ENCODE measurements at regions not wholly inside any gene's neighbourhood (a gene's known extent, or its start where the extent isn't known, plus 50 kb on each side); places are given as distances from the start of the nearest gene placed in this dataset.

DNA sequence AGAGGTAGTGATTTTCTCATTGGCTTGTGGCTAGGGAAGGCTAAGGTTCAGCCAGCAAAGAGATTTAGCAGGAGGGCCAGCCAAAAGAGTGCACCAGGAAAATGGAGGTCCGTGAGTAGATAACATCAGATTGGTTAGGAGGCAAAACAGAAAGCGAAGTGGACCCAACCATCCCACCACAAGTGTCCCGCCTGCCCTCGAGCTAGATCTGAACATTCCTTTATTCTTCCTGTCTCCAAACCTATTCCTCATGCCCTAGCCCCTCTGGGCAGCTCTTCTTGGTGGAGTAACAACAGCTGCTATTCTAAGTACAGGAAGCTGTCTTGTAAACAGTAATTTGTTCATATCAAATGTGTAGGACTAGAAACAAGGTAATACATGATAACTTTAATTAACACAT is 85.7 kb upstream of the BET1 start:
- no peak for DNase-seq (ENCODE audit: low spot score in 2 of 2)
- Mint-ChIP-seq H3K4me1 (peaks cover 5% of the 10 kb centered on the region), H3K9me3 (no peaks in the 10 kb centered on the region), H3K36me3 (no peaks in the 10 kb centered on the region), H3K4me3 (no peak overlapping the region), H3K27ac (no peak overlapping the region)
- ATAC-seq, result no peak

DNA sequence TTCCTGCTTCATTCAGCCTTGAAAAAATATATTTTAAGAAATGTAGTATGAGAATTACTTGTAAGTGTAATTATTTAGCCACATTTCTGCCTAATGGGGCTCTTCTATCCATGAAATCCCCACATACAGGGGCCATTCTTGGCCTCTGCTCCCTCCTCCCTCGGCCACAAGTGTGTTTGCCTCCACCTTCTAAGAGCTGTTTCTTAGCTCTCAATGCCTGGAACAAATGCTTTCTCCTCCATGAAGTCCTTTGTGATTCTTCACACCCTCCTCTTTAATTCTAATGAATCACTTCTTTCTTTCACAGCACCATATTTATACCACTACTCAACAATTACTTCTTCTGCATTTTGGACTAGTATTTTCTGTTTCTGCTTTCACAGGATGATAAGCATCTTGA is 88.8 kb upstream of the BET1 start:
- no peak overlapping the region for H3K4me3 Mint-ChIP-seq
- no peaks in the 10 kb centered on the region for H3K36me3 Mint-ChIP-seq
- no peak for DNase-seq (ENCODE audit: low spot score in 2 of 2)
- no peaks in the 10 kb centered on the region for H3K9me3 Mint-ChIP-seq
- ATAC-seq, result no peak
- H3K27ac Mint-ChIP-seq, result no peak overlapping the region
- H3K4me1 Mint-ChIP-seq, result no peaks in the 10 kb centered on the region

- Mint-ChIP-seq H3K4me1 (no peaks in the 10 kb centered on the region), H3K36me3 (no peaks in the 10 kb centered on the region), H3K9me3 (no peaks in the 10 kb centered on the region), H3K27ac (no peak overlapping the region), H3K4me3 (no peak overlapping the region)
- ATAC-seq (no peak), DNase-seq (ENCODE audit: low spot score in 2 of 2) (no peak)
Measured at GRCh38 chr7:94094298-94094697, 90.1 kb upstream of the BET1 start.

DNA sequence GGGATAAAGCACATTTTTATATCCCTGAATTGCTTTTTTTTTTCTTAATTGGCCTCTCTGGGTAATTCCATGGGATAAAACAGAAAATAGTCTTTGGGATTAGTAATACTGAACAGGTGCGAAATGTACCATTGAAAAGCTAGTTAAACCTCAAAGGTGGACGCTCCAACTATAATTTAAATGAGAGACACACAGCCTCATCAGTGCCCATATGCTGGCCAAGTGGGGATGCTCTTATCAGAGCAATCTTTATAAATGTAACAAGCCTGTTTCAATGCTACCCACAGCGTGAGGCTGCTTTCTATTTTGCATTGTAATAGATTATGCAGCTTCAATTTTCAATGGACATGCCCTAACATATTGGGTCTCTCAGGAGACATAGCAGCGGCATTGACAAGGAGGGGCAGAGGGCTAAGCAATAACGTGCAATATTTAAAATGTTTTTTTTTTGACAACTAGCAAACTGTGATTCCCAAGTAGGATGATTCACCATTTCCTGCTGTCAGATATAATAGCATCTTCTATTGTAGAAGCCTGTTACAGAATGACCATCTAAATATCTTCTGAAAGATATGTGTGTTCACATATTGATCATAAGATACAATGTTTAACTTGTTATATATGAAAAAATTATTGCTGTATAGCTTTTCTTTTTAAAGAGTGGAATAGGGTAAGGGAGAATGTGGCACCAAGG is 91.3 kb upstream of the BET1 start:
- ATAC-seq (no peak), DNase-seq (ENCODE audit: low spot score in 2 of 2) (no peak)
- Mint-ChIP-seq H3K36me3 (no peaks in the 10 kb centered on the region), H3K27ac (no peak overlapping the region), H3K4me1 (no peaks in the 10 kb centered on the region), H3K4me3 (no peak overlapping the region), H3K9me3 (no peaks in the 10 kb centered on the region)

- ATAC-seq (no peak), DNase-seq (ENCODE audit: low spot score in 2 of 2) (no peak)
- no peaks in the 10 kb centered on the region for H3K9me3 Mint-ChIP-seq
- no peak overlapping the region for H3K27ac Mint-ChIP-seq
- H3K4me3 Mint-ChIP-seq, result no peak overlapping the region
- no peaks in the 10 kb centered on the region for H3K36me3 Mint-ChIP-seq
- H3K4me1 Mint-ChIP-seq, result no peaks in the 10 kb centered on the region
Measured at GRCh38 chr7:94099679-94100078, 95.5 kb upstream of the BET1 start.

DNA sequence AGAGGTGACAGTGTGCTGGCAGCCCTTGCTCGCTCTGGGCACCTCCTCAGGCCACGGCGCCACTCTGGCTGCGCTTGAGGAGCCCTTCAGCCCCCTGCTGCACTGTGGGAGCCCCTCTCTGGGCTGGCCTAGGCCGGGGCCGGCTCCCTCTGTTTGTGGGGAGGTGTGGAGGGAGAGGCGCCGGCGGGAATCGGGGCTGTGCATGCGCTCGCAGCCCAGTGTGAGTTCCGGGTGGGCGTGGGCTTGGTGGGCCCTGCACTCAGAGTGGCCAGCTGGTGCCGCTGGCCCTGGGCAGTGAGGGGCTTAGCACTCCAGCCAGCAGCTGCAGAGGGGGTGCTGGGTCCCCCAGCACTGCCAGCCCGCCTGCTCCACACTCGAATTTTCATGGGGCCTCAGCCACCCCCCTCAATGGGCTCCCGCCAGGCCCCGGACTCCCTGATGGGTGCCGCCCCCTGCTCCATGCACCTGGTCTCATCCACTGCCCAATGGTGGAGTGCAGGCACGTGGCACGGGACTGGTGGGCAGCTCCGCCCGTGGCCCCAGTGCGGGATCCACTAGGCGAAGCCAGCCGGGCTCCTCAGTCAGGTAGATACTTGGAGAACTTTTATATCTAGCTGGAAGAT is 96.7 kb upstream of the BET1 start:
- DNase-seq (ENCODE audit: low spot score in 2 of 2), result no peak
- Mint-ChIP-seq H3K36me3 (no peaks in the 10 kb centered on the region), H3K4me3 (no peak overlapping the region)

GRCh38 chr7:94104301-94104700 is 100.1 kb upstream of the BET1 start:
- H3K4me3 Mint-ChIP-seq, result no peak overlapping the region
- H3K27ac Mint-ChIP-seq, result no peak overlapping the region
- no peaks in the 10 kb centered on the region for H3K4me1 Mint-ChIP-seq

More for the DNA sequence above, 96.7 kb upstream of the BET1 start:
- H3K4me1 Mint-ChIP-seq, result no peaks in the 10 kb centered on the region
- no peaks in the 10 kb centered on the region for H3K9me3 Mint-ChIP-seq
- ATAC-seq, result peak; percentile 13
- no peak overlapping the region for H3K27ac Mint-ChIP-seq

GRCh38 chr7:94109556-94109955 is 105.4 kb upstream of the BET1 start:
- H3K9me3 Mint-ChIP-seq, result no peaks in the 10 kb centered on the region
- DNase-seq (ENCODE audit: low spot score in 2 of 2) (no peak), ATAC-seq (no peak)
- H3K4me3 Mint-ChIP-seq, result no peak overlapping the region
- no peaks in the 10 kb centered on the region for H3K36me3 Mint-ChIP-seq
- H3K4me1 Mint-ChIP-seq, result no peaks in the 10 kb centered on the region
- H3K27ac Mint-ChIP-seq, result no peak overlapping the region

More at GRCh38 chr7:94104301-94104700, 100.1 kb upstream of the BET1 start:
- H3K36me3 Mint-ChIP-seq, result no peaks in the 10 kb centered on the region
- no peaks in the 10 kb centered on the region for H3K9me3 Mint-ChIP-seq
- no peak for ATAC-seq
- no peak for DNase-seq (ENCODE audit: low spot score in 2 of 2)

DNA sequence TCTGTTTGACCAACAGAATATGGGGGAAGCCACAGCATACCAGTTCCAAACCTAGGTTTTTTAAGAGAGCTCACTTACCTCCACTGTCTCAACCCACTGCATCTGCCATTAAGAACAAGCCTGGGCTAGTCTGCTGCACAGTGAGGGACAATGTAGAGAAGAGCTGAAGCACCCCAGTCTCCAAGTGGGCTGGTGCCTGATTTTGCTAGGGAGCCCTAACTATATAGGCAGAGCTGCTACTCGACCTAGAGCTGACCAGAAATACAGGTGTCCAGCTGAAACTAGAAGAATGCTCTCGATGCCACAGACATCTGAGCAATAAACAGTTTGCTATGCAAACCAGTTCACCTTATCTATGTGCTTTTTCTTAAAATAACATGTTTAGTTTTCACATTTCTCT is 106.9 kb upstream of the BET1 start:
- DNase-seq (ENCODE audit: low spot score in 2 of 2) (no peak), ATAC-seq (peak; percentile 43)
- H3K36me3 Mint-ChIP-seq, result no peaks in the 10 kb centered on the region
- no peaks in the 10 kb centered on the region for H3K4me1 Mint-ChIP-seq
- no peak overlapping the region for H3K4me3 Mint-ChIP-seq
- no peak overlapping the region for H3K27ac Mint-ChIP-seq
- no peaks in the 10 kb centered on the region for H3K9me3 Mint-ChIP-seq

DNA sequence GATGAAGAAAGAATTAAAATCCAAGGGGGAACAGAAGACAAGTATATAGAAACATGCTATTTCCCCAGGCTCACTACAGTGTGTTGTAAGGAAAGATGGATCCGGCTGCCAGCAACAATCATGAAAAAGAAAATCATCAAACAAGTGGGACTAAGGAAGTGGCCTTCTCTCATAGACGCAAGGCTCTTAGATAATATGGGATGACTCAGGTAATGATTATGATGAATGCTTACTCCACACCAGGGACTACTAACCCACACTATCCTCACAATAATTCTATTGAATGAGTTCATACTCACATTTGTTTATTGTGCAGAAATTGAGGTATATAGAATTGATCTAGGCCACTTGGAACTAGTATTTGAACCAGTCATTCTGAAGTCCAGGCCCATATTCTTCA is 111.2 kb upstream of the BET1 start:
- Mint-ChIP-seq H3K4me1 (no peaks in the 10 kb centered on the region), H3K36me3 (no peaks in the 10 kb centered on the region), H3K27ac (no peak overlapping the region), H3K9me3 (no peaks in the 10 kb centered on the region), H3K4me3 (no peak overlapping the region)
- no peak for ATAC-seq
- no peak for DNase-seq (ENCODE audit: low spot score in 2 of 2)

DNA sequence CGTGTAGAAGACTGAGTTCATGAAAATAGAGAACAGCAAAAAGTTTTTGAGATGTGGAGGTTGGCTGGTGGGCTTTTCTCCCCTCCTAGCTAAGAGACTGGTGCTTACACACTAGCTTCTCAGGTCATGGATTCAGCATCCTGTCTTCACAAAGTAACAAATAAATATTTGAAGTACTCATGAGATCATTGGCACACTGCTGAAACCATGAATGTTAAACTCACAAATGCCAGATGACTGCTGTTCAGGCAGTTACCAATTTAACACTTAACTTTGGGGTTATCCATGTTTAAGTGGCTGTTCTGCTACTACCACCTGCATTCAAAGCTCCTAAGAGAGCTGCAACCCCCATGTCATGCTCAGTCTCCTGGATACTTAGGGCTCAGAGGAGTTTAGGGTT is 119.0 kb upstream of the BET1 start:
- Mint-ChIP-seq H3K27ac (no peak overlapping the region), H3K36me3 (no peaks in the 10 kb centered on the region), H3K4me1 (no peaks in the 10 kb centered on the region), H3K4me3 (no peak overlapping the region), H3K9me3 (no peaks in the 10 kb centered on the region)
- ATAC-seq (no peak), DNase-seq (ENCODE audit: low spot score in 2 of 2) (no peak)

- DNase-seq (ENCODE audit: low spot score in 2 of 2) (no peak), ATAC-seq (no peak)
- H3K27ac Mint-ChIP-seq, result no peak overlapping the region
- H3K36me3 Mint-ChIP-seq, result no peaks in the 10 kb centered on the region
- H3K9me3 Mint-ChIP-seq, result no peaks in the 10 kb centered on the region
- H3K4me3 Mint-ChIP-seq, result no peak overlapping the region
- H3K4me1 Mint-ChIP-seq, result no peaks in the 10 kb centered on the region
Measured at GRCh38 chr7:94127026-94127425, 122.9 kb upstream of the BET1 start.

DNA sequence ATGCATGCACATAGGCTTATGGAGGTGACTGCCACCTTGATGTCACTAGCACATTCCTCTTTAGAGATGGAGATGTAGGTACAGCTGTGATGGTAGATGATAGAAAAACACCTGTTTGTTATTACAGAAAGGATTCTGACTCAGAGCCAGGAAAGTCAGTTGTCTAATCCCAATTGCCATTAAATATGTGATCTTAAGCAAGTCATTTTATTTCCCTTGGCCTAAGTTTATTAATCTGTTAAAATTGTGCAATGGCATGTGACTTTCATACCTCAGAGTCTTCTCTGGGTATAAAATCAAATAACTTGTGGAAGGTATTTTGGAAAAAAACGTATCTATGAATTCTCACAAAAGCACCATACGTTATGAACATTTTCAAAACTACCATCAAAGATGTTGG is 123.9 kb upstream of the BET1 start:
- Mint-ChIP-seq H3K36me3 (no peaks in the 10 kb centered on the region), H3K9me3 (no peaks in the 10 kb centered on the region), H3K4me1 (no peaks in the 10 kb centered on the region), H3K27ac (no peak overlapping the region), H3K4me3 (no peak overlapping the region)
- ATAC-seq, result no peak
- no peak for DNase-seq (ENCODE audit: low spot score in 2 of 2)

DNA sequence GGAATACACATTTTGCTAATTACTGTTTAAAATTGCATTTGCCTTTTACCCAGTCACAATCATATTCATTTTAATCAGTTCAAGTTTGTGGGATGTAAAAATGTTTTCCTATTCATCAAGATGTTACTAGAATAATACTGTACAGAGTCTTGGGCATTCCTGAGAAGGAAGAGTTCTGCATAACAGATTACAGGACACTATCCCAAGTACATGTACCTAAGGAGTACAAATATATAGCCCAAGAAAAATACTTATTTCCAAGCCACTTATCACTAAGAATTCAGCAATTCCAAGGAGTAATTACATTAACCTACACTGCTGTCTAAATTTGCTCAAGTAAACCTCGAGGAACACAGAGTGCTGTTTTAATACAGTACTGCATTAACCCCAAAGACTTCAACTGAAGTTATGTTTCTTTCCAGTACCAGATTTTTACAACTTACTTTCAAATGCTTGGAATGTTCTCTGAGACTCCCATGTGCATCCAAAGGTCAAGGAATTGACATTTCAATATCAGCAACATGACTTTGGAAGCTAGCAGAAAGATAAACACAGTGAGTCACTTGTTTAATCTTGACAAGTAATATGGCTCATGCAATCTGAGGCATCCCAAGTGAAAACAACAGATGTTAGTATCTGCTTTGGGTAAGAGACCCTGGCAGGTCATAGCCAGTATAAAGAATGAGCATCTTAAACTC is 125.4 kb upstream of the BET1 start:
- H3K4me3 Mint-ChIP-seq, result no peak overlapping the region
- DNase-seq (ENCODE audit: low spot score in 2 of 2) (no peak), ATAC-seq (no peak)

GRCh38 chr7:94130716-94131115 is 126.6 kb upstream of the BET1 start:
- H3K4me3 Mint-ChIP-seq, result no peak overlapping the region
- ATAC-seq (no peak), DNase-seq (ENCODE audit: low spot score in 2 of 2) (no peak)
- H3K27ac Mint-ChIP-seq, result no peak overlapping the region
- H3K36me3 Mint-ChIP-seq, result no peaks in the 10 kb centered on the region
- H3K9me3 Mint-ChIP-seq, result no peaks in the 10 kb centered on the region
- no peaks in the 10 kb centered on the region for H3K4me1 Mint-ChIP-seq

More for the DNA sequence above, 125.4 kb upstream of the BET1 start:
- no peaks in the 10 kb centered on the region for H3K4me1 Mint-ChIP-seq
- no peaks in the 10 kb centered on the region for H3K36me3 Mint-ChIP-seq
- H3K27ac Mint-ChIP-seq, result no peak overlapping the region
- no peaks in the 10 kb centered on the region for H3K9me3 Mint-ChIP-seq

DNA sequence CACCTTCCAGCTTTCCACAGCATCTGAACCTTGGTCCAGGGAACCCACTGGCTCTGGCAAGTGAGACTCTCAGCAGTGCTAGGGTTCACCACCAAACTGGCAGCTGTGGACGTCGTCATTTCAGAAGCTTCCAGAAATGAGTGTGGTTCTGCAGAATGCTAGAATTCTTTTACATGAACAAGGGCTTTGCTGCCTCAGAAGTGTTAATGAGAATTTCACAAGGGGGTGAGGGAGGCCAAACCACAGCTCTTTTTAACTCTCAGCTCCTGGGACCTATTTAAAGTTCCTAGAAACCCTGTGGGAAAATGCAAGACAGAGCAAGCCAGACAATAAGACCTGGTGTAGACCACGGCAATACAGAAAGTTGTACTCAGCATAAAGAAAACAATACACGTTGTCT is 129.3 kb upstream of the BET1 start:
- H3K27ac Mint-ChIP-seq, result no peak overlapping the region

More for the DNA sequence above, 129.3 kb upstream of the BET1 start:
- Mint-ChIP-seq H3K4me3 (no peak overlapping the region), H3K4me1 (no peaks in the 10 kb centered on the region), H3K36me3 (no peaks in the 10 kb centered on the region), H3K9me3 (no peaks in the 10 kb centered on the region)
- DNase-seq (ENCODE audit: low spot score in 2 of 2), result no peak
- ATAC-seq, result peak; percentile 46
